ENCODE measurements at regions not wholly inside any gene's neighbourhood (a gene's known extent, or its start where the extent isn't known, plus 50 kb on each side); places are given as distances from the start of the nearest gene placed in this dataset.

DNA sequence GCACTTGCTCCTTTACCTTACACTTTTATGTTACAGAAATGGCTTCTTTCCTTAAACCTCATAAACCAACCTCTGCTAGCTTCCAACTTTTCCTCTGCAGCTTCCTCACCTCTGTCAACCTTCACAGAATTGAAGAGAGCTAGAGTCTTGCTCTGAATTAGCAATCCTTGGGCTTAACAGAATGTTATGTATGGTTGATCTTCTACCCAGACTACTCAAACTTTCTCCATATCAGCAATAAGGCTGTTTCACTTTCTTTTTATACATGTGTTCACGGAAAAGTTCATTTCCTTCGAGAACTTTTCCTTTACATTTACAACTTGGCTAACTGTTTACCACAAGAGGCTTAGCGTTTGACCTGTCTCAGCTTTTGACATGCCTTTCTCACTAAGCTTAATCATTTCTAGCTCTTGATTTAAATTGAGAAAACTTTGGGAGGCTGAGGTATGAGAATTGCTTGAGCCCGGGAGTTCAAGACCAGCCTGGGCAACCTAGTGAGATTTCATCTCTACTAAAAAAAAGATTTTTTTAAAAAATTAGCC is 207.3 kb downstream of the BMP7 start:
- DNase-seq (ENCODE audit: low spot score): no peak

DNA sequence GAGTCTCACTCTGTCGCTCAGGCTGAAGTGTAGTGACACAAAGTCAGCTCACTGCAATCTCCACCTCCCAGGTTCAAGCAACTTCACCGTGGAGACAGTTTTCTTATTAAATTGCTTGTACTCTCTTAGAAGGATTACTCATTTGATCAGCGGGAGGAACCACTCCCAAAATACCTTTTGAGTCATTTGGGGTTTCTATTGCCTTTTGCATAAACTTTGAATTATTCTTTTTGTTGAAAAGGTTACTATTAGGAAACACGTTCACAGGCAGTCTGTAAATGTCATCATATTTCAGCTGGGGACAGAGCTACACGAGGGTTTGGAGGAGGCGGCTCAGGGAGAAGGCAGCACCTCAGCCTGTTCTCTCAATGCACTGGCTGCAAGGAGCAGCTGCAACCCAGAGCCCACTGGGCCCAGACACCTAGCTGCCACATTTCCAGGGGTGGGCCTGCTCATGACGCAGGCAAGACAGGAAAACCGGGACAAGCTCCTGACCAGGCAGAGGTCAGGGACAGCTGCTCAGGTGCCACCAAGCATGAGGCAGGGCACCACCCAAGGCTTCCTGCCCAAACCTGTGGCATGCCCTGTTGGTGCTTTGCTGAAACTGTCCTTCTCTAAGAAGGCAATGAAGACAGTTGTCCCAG is 205.9 kb downstream of the BMP7 start:
- DNase-seq (ENCODE audit: low spot score): no peak

DNA sequence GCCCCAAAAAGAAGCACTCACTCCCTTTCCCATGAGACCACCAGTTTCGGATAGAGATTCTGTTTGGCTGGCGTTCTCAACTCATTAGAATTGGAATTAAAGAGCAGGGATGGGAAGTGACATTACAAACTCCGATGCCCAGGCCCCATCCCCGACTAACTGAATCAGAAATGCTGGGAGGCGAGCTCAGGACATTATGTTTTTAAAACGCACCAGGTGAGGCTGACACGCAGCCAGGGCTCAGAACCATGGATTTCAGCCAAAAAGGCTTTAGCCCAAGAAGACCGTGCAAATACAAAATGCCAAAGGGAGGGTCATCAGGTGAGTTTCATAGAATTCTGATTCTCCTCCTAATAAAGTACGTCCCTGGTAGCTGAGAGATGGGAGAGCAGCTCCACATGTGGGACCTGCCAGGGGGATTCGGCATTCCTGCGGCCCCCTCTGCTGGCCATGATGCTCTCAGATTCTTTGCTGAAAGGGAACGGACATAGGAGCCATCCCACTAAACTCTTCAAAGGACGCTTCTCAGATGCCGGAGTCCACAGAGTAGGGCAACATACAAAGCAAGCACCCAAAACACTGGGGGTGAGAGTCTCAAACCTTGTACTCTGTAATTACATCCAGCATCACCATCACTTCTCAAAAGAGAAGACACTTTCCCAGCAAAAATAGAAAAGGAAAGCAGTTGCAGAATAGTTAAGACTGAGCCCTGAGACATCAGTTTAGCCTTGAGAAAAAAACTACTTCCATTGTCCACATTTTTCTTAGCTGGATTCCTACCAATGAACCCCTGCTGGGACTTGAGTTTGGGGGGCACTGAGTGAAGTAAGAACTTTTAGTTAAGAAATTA is 205.2 kb downstream of the BMP7 start:
- DNase-seq (ENCODE audit: low spot score): peak; percentile 60

DNA sequence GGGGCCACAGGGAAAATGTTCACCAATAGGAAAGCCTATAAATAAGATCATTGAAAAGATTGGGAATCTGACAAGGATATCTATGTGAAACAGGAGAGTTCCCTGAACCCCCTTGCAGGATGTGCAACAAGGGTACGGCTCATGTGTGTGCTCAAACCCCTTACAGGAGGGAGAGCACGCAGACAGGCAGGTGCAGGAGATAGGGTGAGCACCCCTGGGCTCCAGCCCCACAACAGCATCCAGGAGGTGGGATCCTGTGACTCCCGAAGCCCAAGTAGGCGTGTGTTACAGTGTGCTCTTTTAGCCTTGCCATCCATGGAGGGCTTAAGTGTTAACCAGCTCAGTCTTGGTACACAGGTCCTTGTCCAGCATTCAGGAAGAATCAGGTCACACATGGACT is 204.2 kb downstream of the BMP7 start:
- no peak for DNase-seq (ENCODE audit: low spot score)

DNA sequence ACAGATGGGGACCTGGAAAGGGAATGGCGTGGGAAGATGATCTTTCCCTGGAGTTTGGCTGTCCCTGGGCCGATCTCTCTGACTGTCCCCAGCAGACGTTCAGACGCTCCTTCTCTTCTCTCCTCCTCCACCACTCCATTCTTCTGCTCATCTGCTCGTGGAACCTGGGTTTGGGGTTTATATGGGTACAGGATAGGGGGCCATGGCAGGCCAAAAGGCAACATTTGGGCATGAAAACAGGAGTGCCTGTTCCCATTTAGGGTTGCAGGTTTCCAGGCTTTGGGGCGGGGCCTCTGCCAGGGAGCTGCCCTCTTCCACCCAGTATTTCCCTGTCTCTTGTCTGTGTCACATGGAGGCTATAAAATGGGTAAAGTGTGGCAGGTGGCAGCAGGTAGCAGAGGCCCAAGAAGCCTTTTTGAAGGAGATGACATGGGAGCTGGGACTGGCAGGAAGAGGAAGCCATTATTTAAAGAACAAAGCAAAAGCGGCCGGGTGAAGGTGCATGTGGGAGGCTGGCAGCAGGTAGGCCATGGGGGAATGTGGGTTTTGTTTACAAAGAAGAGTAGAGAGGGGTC is 203.7 kb downstream of the BMP7 start:
- no peak for DNase-seq (ENCODE audit: low spot score)

DNA sequence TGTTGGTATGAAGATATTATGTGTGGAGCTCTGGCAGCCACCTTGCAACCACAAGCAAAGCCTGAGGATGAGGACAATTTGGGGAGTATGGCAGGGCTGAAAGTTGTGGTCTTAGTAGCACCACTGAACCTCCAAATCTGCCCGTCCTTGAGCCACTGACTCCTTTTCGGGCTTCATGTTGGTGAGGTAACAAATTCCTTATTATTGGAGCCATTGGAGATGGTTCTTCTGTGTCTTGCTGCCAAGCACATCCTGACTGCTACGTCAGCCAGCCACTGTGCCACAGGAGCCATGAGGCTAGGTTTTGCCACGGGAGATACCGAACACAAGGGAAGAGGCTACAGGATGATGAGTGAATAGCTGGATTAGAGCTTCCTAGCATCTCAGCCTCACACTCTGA is 201.6 kb downstream of the BMP7 start:
- no peak for DNase-seq (ENCODE audit: low spot score)

DNA sequence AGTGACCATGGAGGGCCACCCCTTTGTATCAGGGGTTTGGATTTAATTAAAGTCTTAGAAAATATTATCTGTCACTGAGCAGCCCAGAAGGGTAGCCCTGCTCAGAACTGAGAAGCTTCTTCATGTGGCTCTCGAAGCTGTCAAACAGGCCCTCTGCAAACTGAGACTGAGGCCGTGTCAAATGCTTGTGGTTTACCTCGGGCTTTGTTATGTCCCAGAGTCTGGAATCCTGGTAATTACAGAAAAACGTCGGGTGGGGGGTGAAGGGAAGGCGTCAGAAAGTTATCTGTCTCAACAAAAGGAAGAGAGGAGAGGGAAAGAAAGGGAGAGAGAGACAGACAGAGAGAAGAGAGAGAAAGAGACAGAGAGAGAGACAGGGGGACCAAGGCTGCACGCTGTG is 200.8 kb downstream of the BMP7 start:
- DNase-seq (ENCODE audit: low spot score): no peak

DNA sequence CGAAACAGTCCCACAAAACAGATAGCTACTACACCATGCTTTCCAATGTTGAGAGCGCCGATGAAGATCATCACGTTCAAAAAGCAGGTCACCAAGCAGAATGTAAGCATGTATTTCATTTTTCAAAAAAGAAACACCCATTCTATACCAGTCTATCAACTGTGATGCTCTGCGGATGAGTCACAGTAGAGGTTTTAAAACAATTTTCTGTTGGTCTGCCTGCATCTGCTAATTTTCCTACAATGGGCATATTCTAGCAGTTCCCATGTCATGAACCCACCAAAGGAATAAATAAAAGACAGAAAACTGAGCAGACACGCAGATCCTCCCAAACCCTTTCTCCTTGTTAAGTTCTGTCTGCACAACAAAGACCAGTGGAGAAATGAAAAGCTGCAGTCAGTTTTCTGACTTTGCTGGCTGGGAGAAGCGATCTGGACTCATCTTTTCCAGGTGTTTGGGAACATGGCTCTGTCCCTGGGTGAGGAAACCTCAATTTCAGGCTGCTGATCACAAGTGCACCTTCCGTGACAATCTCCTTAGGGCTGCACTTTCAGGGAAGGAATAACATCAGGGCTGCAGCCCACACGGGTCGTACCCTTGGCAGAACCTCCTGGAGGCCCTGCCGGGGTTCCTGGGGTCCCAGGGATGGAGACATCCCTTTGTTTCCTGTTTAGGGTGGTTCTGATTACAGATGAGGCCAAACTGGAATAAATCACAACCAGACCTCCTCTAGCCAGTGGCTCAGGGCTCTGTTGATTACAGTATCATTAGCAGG is 200.1 kb downstream of the BMP7 start:
- peak; percentile 48 for DNase-seq (ENCODE audit: low spot score)

DNA sequence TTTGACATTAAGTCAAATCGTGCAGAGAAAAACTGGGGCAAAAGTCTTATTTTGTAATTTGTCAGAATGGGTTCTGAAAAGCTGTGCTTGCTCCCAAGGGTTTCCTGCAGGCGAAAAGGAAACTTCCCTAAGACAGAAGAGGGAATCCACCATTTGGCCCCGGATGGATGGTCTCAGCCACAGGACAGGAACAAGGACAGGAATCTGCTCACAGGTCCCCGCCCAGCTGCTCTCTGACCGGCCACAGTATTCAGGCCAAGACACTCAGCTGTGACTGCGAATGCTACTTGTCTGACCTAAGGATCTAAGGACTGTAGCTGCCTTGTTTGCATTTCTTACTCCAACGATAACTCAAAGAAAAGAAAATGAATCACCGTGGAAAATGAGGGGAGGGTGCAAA is 197.0 kb downstream of the BMP7 start:
- DNase-seq (ENCODE audit: low spot score): no peak

DNA sequence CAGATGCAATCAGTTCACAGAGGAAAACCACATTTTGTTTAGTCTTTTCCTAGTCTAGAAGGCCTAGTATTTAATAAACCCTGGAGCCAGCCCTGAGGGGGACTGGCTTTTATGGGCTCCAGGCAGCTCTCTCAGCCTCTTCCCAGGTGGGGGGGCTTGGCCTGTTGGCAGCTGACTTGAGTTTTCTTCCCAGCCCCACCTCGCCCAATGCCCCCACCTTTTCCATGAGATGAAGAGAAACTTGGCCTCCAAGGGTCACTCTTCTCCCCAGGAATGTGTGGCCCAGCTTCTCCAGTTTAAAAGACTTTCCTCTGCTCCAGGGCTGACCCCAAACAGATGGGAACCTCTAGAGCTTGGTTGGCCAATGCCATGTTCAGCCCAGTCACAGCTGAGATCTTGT is 196.1 kb downstream of the BMP7 start:
- no peak for DNase-seq (ENCODE audit: low spot score)

DNA sequence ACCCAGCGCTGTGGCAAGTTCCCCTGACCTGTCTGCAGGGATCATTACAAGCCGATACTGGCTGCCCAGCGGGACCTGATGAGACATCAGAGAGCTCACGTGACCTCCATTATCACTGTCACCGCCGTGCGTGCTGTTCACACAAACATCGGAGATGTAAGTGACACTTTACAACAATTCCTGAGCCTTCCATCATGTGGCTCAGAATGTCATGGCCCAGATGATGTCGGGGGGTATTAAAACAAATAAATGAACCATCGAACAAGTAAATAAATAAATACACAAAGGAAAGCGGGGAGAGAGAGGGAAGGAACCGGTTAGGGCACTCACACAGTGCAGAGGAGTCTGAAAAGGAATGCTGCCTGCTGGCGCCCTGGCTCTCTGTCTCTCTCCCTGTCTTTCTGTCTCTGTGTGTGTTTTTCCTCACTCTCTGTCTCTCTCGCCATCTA is 195.1 kb downstream of the BMP7 start:
- DNase-seq (ENCODE audit: low spot score): no peak

DNA sequence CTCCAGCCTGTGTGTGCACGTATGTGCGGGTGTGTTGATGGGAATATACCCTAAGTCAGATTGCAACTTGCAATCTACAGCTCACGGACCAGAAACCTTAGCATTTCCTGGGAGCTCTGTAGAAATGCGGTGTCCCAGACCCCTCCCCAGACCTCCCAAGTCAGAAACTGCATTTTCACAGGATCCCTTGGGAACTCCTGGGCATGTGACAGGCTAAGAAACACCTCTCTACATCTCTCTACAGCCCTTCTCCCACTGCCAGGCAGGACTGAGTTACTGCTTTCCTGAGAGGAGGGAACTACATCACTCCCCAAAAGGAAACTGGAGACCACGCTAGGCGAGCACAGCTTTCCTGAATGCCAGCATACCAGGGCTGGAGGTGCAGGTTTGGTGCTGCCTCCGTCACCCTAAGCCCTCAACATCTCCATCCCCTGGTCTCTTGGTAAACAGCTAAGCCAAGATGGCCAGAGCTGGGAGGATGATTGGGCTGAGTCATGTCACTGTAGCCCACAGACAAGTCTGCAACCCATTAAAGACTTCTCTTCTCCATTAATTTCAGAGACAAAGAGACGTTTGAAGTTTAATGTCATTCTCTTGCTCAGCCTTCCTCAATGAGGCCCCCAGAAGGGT is 194.4 kb downstream of the BMP7 start:
- peak; percentile 74 for DNase-seq (ENCODE audit: low spot score)

DNA sequence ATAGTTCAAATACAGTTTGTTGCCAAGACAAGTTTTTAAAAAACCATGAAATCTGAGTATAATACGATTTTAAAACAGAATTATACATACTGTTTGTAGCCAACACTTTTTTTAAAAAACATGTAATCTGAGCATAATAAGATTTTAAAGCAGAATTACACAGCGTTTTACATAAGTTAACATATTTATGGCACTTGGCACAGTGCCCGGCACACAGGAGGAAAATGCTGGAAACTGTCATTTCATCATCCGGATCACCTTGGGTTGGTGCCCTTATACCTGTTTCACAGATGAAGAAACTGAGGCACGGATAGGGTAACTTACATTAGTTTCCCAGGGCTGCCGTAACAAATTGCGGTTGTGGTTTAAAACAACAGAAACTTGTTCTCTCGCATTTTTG is 193.0 kb downstream of the BMP7 start:
- no peak for DNase-seq (ENCODE audit: low spot score)

DNA sequence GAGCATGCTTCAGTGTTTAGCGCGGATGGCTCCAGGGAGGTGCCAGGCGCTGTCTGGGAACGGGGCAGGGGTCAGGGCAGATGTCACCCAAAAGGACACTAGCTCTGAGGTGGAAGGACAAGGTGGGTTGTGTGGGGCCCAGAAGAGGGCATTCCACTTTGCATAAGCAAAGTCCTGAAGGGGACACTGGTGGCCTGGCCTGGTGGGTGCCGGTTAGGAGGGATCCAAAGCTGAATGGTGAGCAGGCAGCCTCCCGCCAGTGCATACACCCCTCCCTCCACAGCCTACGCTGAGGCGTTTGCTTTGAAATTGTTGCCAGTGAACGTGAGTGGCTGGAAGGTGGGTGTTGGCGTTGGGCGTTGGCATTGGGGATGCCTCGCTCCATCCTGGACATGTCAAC is 192.1 kb downstream of the BMP7 start:
- DNase-seq (ENCODE audit: low spot score): no peak

DNA sequence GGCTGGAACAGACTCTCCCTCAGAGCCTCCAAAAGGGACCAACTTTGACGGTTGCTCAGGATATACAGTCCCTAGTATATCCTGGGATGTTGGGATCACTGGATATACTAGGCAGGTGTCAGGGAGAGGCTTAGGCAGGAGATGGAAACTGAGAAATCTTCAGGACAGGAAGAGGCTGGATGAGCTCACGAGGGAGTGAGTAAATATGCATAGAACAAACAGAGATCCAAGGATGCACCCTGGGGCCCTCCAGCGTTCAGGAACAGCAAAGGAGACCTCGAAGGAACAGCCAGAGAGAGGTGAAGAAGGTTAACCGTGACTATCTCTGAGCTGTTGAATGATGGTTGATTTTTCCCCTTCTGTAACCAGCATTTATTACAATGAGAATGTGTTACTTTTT is 191.3 kb downstream of the BMP7 start:
- DNase-seq (ENCODE audit: low spot score): no peak

DNA sequence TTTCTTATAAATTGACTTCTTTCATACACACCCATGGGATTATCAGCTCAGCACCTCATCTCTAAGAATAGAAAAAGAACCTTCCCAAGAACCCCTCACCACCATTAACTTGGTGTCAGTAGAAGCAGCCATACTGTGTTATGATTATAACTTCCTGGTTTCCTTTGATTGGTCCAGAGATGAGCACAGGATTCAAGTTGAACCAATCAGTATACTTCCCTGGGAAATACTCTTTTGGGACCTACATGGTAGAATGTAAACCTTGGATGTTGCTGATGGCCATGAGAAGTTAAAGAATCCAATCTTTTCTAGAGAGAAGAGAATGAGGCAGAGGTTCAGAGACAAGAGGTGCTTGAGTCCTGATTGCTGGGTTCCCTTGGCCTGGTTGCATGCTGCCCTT is 190.8 kb downstream of the BMP7 start:
- no peak for DNase-seq (ENCODE audit: low spot score)

DNA sequence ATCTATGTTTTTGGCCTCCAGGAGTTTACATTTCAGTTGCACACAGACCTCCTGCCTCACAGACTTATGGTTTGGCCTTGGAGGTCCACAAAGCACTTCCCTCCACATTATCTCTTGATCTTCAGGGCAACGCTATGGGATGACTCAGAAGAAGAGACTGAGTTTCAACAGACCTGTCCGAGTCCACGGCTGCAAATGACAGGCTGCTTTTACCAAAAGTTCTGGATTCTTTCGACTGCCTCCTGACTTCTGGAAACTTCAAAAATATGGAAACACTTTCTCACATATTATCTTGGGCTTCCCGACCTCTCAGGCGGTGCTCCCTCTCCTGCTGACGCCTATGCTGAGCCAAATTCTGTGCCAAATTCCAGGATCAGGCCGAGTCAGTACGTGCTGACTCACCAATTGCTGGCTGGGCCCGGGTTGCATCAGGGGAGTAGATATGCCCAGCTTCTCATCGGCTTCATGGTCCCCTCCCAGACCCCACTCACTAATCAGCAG is 190.2 kb downstream of the BMP7 start:
- peak; percentile 75 for DNase-seq (ENCODE audit: low spot score)

DNA sequence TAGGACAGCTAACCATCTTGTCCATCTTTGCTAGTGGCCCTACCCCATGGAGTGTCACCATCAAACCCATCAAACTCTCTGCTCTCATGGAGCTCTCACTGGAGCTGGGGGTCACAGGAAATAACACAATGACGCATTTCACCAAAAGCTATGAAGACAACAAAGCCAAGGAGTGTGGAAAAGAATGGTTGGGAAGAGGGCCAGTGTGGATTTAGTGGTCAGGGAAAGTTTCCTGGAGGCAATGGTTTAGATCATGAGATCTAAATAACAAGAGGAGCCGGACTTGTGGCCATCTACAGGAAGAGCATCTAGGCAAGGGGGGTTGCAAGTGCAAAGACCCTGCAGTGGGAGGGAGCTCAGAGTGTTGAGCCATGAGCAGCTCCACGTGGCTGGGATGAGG is 189.5 kb downstream of the BMP7 start:
- no peak for DNase-seq (ENCODE audit: low spot score)

DNA sequence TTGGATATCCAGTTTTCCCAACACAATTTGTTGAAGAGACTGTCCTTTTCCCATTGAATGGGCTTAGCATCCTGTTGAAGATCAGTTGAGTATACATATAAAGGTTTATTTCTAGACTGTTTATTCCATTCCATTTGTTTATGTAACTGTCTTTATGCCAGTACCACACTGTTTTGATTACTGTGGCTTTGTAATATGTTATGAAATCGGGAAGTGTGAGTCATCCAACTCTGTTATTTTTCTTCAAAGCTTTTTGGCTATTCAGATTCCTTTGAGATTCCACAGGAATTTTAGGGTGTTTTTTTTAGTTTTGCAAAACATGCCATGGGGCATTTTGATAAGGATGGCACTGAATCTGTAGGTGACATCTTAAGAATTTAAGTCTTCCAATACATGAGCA is 188.3 kb downstream of the BMP7 start:
- DNase-seq (ENCODE audit: low spot score): no peak

DNA sequence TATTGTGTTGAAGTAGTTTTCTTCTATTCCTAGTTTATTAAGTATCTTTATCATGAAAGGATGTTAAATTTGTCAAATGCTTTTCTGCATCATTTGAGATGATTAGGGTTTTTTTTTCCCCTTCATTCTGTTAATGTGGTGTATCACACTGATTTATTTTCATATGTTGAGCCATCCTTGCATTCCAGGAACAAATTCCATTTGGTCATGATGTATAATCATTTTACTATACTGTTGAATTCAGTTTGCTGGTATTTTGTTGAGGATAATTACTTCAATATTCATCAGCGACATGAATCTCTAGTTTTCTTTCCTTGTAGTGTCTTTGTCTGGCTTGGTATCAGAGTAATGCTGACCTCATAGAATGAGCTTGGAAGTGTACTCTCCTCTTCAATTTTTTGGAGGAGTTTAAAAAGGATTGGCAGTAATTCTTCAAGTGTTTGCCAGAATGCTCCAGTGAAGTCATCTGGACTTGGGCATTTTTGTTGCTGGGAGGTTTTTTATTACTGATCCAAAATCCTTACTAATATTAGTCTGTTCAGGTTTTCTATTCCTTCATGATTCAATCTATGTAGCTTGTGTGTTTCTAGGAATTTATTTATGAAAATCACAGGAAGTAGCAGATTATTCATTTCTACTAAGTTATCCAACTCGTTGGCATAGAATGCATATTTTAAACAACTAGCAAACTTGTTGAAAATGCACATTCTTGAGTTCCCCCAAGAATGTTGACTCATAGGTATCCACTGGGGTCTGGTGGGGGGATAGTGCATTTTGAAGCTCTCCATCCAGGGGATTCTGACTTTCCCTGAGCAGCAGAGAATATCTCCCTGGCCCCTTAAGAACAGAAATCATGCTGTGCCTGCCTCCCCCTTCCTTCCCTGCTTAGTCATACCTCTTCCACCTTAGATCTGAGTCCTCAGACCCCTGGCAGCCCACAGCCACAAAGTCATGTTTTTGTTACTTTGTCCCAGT is 187.1 kb downstream of the BMP7 start:
- no peak for DNase-seq (ENCODE audit: low spot score)

Measured in AG08395 (cell line).